Liver (tissue), 8 donors: ENCODE measurements at regions not wholly inside any gene's neighbourhood (a gene's known extent, or its start where the extent isn't known, plus 50 kb on each side); places are given as distances from the start of the nearest gene placed in this dataset.

Source experiments
- DNase-seq: peaks from one replicate; pipeline ENCODE4 v3.0.0-alpha.2; 2017; ENCODE audit warnings: low spot score
- H3K27ac ChIP-seq, 2 donors: one replicate each; pipeline ENCODE4 v1.7.0; 2013; ENCODE audit warnings: inconsistent platforms in 2 of 2, low read length in 2 of 2, control low read depth in 1 of 2, low read depth in 1 of 2, mild to moderate bottlenecking in 1 of 2
- H3K27me3 ChIP-seq, 4 donors: one replicate each; pipeline versions ENCODE4 v1.6.1 to v1.7.0; 2013; ENCODE audit warnings: low read length in 3 of 4, inconsistent platforms in 1 of 4, mild to moderate bottlenecking in 1 of 4, moderate library complexity in 1 of 4; ENCODE audit not compliant: control insufficient read depth in 4 of 4, insufficient read depth in 4 of 4
- H3K36me3 ChIP-seq, 4 donors: one replicate each; pipeline versions ENCODE4 v1.6.1 to v1.7.0; 2013; ENCODE audit warnings: low read length in 3 of 4, mild to moderate bottlenecking in 3 of 4, low read depth in 1 of 4, moderate library complexity in 1 of 4; ENCODE audit not compliant: control insufficient read depth in 4 of 4, insufficient read depth in 3 of 4
- H3K4me1 ChIP-seq, 4 donors: one replicate each; pipeline versions ENCODE4 v1.6.1 to v1.7.0; 2013; ENCODE audit warnings: low read length in 3 of 4, mild to moderate bottlenecking in 3 of 4, moderate library complexity in 1 of 4; ENCODE audit not compliant: control insufficient read depth in 4 of 4, insufficient read depth in 4 of 4
- H3K4me3 ChIP-seq, 3 donors: one replicate each; pipeline versions ENCODE4 v1.6.1 to v1.7.0; 2013; ENCODE audit warnings: low read length in 3 of 3, control low read depth in 1 of 3, low read depth in 1 of 3, mild to moderate bottlenecking in 1 of 3
- H3K9ac ChIP-seq, 2 donors: one replicate each; pipeline ENCODE4 v1.7.0; 2013; ENCODE audit warnings: low read length in 2 of 2, mild to moderate bottlenecking in 2 of 2, moderate library complexity in 2 of 2, control low read depth in 1 of 2, low read depth in 1 of 2
- H3K9me3 ChIP-seq, 4 donors: one replicate each; pipeline versions ENCODE4 v1.6.1 to v1.7.0; 2013; ENCODE audit warnings: low read length in 3 of 4; ENCODE audit not compliant: control insufficient read depth in 4 of 4
- CTCF ChIP-seq: fragments of 150-350 bp; IDR thresholded peaks from 2 replicates; pipeline ENCODE4 v1.5.1; 2017; ENCODE audit warnings: improper control_type of control experiment, low read depth, low read length; ENCODE audit not compliant: missing input control
- EGR1 ChIP-seq, 2 donors: IDR thresholded peaks; 2 replicates each; pipeline ENCODE4 v1.6.1; 2016 to 2018; ENCODE audit warnings: antibody characterized with exemption in 2 of 2, low read depth in 2 of 2
- FOXA1 ChIP-seq: IDR thresholded peaks from 2 replicates; pipeline ENCODE4 v1.6.1; 2016; ENCODE audit warnings: antibody characterized with exemption
- FOXA2 ChIP-seq: IDR thresholded peaks from 2 replicates; pipeline ENCODE4 v1.6.1; 2016; ENCODE audit warnings: antibody characterized with exemption
- GABPA ChIP-seq, 2 donors: IDR thresholded peaks in 1 of 2; conservative IDR thresholded peaks in 1 of 2; 2 replicates each; pipeline ENCODE4 v1.6.1; 2016; ENCODE audit warnings: antibody characterized with exemption in 2 of 2, mild to moderate bottlenecking in 1 of 2, moderate library complexity in 1 of 2
- HNF4A ChIP-seq, 2 donors: conservative IDR thresholded peaks; 2 replicates each; pipeline ENCODE4 v1.6.1; 2016; ENCODE audit warnings: antibody characterized with exemption in 2 of 2, mild to moderate bottlenecking in 2 of 2
- HNF4G ChIP-seq: IDR thresholded peaks from 2 replicates; pipeline ENCODE4 v1.6.1; 2016; ENCODE audit warnings: antibody characterized with exemption
- JUND ChIP-seq, 2 donors: IDR thresholded peaks; 2 replicates each; pipeline ENCODE4 v1.6.1; 2016; ENCODE audit warnings: antibody characterized with exemption in 2 of 2
- NR2F2 ChIP-seq: IDR thresholded peaks from 2 replicates; pipeline ENCODE4 v1.6.1; 2016; ENCODE audit warnings: antibody characterized with exemption
- RAD21 ChIP-seq, 2 donors: IDR thresholded peaks; 2 replicates each; pipeline ENCODE4 v1.6.1; 2016; ENCODE audit warnings: antibody characterized with exemption in 2 of 2, mild to moderate bottlenecking in 2 of 2
- RXRA ChIP-seq, 2 donors: IDR thresholded peaks; 2 replicates each; pipeline ENCODE4 v1.6.1; 2017 to 2018; ENCODE audit warnings: antibody characterized with exemption in 2 of 2, mild to moderate bottlenecking in 1 of 2
- SP1 ChIP-seq: IDR thresholded peaks from 2 replicates; pipeline ENCODE4 v1.6.1; 2018; ENCODE audit warnings: antibody characterized with exemption, mild to moderate bottlenecking
- TAF1 ChIP-seq: conservative IDR thresholded peaks from 2 replicates; pipeline ENCODE4 v1.6.1; 2016; ENCODE audit warnings: antibody characterized with exemption, mild to moderate bottlenecking
- WGBS: extraction: QIAGEN DNeasy Blood & Tissue Kit; methylation state at CpG from one replicate; pipeline ENCODE4 v1.1.7; 2013; 5-methylcytosine and 5-hydroxymethylcytosine counted together
- TF ChIP-seq, protein P1 (sequence below): IDR thresholded peaks from 2 replicates; pipeline ENCODE4 v1.6.1; 2016; ENCODE audit warnings: antibody characterized with exemption
- TF ChIP-seq, protein P2 (sequence below): IDR thresholded peaks from 2 replicates; pipeline ENCODE4 v1.6.1; 2016; ENCODE audit warnings: antibody characterized with exemption
- TF ChIP-seq, protein P3 (sequence below): IDR thresholded peaks from 2 replicates; pipeline ENCODE4 v1.6.1; 2016; ENCODE audit warnings: antibody characterized with exemption, mild to moderate bottlenecking
- TF ChIP-seq, protein P4 (sequence below): IDR thresholded peaks from 2 replicates; pipeline ENCODE4 v1.6.1; 2016; ENCODE audit warnings: antibody characterized with exemption
- donor health status: healthy.
- donor health status: healthy.
- donor health status: healthy.
- donor health status: healthy.
- donor health status: healthy.

DNA sequence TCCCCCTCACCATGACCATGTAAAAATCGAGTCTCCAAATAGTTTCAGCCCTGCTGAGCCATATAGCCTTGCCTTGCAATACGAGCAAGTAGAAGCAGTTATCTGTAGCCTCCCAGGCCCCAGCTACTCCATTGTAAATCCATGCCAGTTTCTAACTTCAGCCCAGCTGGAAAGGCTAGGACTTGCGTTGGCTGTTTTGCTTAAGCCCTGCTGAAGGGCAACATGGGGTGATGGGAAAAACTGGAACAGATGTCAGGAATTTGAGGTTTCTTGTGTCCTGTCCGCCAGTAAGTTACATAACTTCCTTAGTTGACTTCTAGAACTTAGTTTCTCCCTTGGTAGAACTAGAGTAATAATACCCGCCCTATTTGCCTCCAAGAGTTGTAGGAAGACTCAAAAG, 216.0 kb upstream of the SERP2 start:
- no peak for DNase-seq
- Histone ChIP-seq H3K27me3 (no peaks in the 10 kb centered on the region), H3K9me3 (no peaks in the 10 kb centered on the region), H3K36me3 (no peaks in the 10 kb centered on the region), H3K4me3 (no peak overlapping the region), H3K27ac (no peak overlapping the region), H3K4me1 (no peaks in the 10 kb centered on the region), H3K9ac (no peak overlapping the region)
- TF ChIP-seq, protein P1, sequence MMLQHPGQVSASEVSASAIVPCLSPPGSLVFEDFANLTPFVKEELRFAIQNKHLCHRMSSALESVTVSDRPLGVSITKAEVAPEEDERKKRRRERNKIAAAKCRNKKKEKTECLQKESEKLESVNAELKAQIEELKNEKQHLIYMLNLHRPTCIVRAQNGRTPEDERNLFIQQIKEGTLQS: no peak
- TF ChIP-seq RXRA (IDR thresholded peaks at IDR 0.05): no peak
- TF ChIP-seq SP1: no peak
- TF ChIP-seq, protein P2, sequence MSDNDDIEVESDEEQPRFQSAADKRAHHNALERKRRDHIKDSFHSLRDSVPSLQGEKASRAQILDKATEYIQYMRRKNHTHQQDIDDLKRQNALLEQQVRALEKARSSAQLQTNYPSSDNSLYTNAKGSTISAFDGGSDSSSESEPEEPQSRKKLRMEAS: no peak
- TF ChIP-seq, protein P3, sequence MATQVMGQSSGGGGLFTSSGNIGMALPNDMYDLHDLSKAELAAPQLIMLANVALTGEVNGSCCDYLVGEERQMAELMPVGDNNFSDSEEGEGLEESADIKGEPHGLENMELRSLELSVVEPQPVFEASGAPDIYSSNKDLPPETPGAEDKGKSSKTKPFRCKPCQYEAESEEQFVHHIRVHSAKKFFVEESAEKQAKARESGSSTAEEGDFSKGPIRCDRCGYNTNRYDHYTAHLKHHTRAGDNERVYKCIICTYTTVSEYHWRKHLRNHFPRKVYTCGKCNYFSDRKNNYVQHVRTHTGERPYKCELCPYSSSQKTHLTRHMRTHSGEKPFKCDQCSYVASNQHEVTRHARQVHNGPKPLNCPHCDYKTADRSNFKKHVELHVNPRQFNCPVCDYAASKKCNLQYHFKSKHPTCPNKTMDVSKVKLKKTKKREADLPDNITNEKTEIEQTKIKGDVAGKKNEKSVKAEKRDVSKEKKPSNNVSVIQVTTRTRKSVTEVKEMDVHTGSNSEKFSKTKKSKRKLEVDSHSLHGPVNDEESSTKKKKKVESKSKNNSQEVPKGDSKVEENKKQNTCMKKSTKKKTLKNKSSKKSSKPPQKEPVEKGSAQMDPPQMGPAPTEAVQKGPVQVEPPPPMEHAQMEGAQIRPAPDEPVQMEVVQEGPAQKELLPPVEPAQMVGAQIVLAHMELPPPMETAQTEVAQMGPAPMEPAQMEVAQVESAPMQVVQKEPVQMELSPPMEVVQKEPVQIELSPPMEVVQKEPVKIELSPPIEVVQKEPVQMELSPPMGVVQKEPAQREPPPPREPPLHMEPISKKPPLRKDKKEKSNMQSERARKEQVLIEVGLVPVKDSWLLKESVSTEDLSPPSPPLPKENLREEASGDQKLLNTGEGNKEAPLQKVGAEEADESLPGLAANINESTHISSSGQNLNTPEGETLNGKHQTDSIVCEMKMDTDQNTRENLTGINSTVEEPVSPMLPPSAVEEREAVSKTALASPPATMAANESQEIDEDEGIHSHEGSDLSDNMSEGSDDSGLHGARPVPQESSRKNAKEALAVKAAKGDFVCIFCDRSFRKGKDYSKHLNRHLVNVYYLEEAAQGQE: no peak
- no peak for TF ChIP-seq FOXA2
- no peak for TF ChIP-seq TAF1
- TF ChIP-seq, protein P4, sequence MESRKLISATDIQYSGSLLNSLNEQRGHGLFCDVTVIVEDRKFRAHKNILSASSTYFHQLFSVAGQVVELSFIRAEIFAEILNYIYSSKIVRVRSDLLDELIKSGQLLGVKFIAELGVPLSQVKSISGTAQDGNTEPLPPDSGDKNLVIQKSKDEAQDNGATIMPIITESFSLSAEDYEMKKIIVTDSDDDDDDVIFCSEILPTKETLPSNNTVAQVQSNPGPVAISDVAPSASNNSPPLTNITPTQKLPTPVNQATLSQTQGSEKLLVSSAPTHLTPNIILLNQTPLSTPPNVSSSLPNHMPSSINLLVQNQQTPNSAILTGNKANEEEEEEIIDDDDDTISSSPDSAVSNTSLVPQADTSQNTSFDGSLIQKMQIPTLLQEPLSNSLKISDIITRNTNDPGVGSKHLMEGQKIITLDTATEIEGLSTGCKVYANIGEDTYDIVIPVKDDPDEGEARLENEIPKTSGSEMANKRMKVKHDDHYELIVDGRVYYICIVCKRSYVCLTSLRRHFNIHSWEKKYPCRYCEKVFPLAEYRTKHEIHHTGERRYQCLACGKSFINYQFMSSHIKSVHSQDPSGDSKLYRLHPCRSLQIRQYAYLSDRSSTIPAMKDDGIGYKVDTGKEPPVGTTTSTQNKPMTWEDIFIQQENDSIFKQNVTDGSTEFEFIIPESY: no peak
- TF ChIP-seq RAD21 (IDR thresholded peaks at IDR 0.05): no peak
- no peak for TF ChIP-seq HNF4G
- TF ChIP-seq NR2F2: no peak
- no peak for TF ChIP-seq HNF4A (conservative IDR thresholded peaks at IDR 0.05)
- TF ChIP-seq EGR1 (IDR thresholded peaks at IDR 0.05; ENCODE audit: low read depth in 2 of 2): no peak
- TF ChIP-seq CTCF: no peak
- no peak for TF ChIP-seq JUND (IDR thresholded peaks at IDR 0.05)
- TF ChIP-seq FOXA1: no peak
- WGBS: 87% methylated on average over 5 of the region's 5 CpGs

DNA sequence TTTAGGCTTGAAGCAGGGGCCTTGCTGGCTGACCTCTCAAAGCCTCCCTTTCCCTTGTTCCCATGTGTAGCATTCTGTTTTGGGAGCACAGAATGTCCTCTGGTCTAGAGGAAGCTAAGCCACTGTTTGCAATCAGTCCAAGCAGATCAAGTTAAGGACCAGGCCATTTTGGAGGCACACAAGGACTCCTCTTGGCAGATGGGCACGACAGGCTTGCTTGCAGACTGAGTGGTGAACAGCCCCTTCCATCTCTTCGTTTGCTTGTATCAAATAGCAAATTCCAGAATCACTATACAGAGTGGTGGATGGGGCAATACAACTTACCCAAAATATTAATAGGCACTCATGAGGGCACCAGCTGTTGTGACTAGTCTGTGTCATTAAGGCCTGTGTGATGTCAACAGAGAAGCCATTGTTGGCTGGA, 215.5 kb upstream of the SERP2 start:
- Histone ChIP-seq H3K27me3 (no peaks in the 10 kb centered on the region), H3K4me3 (no peak overlapping the region), H3K9ac (no peak overlapping the region), H3K27ac (no peak overlapping the region), H3K9me3 (no peaks in the 10 kb centered on the region), H3K4me1 (no peaks in the 10 kb centered on the region), H3K36me3 (no peaks in the 10 kb centered on the region)
- DNase-seq: no peak
- 90% methylated on average over 2 of the region's 2 CpGs for WGBS
- no peak for TF ChIP-seq TAF1
- no peak for TF ChIP-seq FOXA1
- no peak for TF ChIP-seq NR2F2
- TF ChIP-seq, protein P4: no peak
- TF ChIP-seq, protein P1: no peak
- no peak for TF ChIP-seq GABPA (IDR thresholded peaks at IDR 0.05 in 1 of 2, conservative IDR thresholded peaks at IDR 0.05 in 1 of 2)
- no peak for TF ChIP-seq EGR1 (IDR thresholded peaks at IDR 0.05; ENCODE audit: low read depth in 2 of 2)
- TF ChIP-seq HNF4A (conservative IDR thresholded peaks at IDR 0.05): no peak
- TF ChIP-seq, protein P2: no peak
- TF ChIP-seq, protein P3: no peak
- no peak for TF ChIP-seq SP1
- no peak for TF ChIP-seq FOXA2
- TF ChIP-seq RXRA (IDR thresholded peaks at IDR 0.05): no peak
